ENCODE measurements at regions not wholly inside any gene's neighbourhood (a gene's known extent, or its start where the extent isn't known, plus 50 kb on each side); places are given as distances from the start of the nearest gene placed in this dataset.

- no peaks in the 10 kb centered on the region for H3K9me3 ChIP-seq (ENCODE audit: low read length)
- CTCF ChIA-PET (ENCODE audit: low intra/inter-chr PET ratio, low total read pairs) = no interaction called here
- intact Hi-C loops (cut with micrococcal nuclease; ENCODE audit: unreplicated experiment) = no loop called here
- TF ChIP-seq SETDB1 (CRISPR knock-in tag; IDR thresholded peaks at IDR 0.05; ENCODE audit: borderline replicate concordance) (no peak), ZNF430 (CRISPR knock-in tag; IDR thresholded peaks at IDR 0.05) (no peak), ZMAT3 (CRISPR knock-in tag; conservative IDR thresholded peaks at IDR 0.05) (no peak), MTERF4 (CRISPR knock-in tag; IDR thresholded peaks at IDR 0.05) (no peak), HMGXB3 (CRISPR knock-in tag; IDR thresholded peaks at IDR 0.05; ENCODE audit: borderline replicate concordance) (no peak), ZNF280B (CRISPR knock-in tag; IDR thresholded peaks at IDR 0.05; ENCODE audit: borderline replicate concordance) (no peak), NFE2L1 (CRISPR knock-in tag; IDR thresholded peaks at IDR 0.05; ENCODE audit: borderline replicate concordance) (no peak)
- no peak overlapping the region for H3K27ac ChIP-seq (ENCODE audit: extremely low read length, insufficient read depth, low read length)
- ATAC-seq = no peak
- no peak overlapping the region for H2AFZ ChIP-seq (ENCODE audit: low read length)
- no peak for FAIRE-seq
- no peaks in the 10 kb centered on the region for H3K4me1 ChIP-seq (ENCODE audit: insufficient read depth, low read length)
- in situ Hi-C loops (cut with HindIII; ENCODE audit: extremely low pct_ligation_motif_present, low pct_unique_long_range_greater_than_20kb) = no loop called here
- no peaks in the 10 kb centered on the region for H4K20me1 ChIP-seq (ENCODE audit: insufficient read depth, low read length)
- H3K4me2 ChIP-seq (ENCODE audit: low read depth, low read length) = no peak overlapping the region
- H3K4me3 ChIP-seq (replicated peaks in 1 of 3; ENCODE audit: insufficient read depth in 1 of 3, low read depth in 2 of 3, low read length in 3 of 3) = no peak overlapping the region
- no peaks in the 10 kb centered on the region for H3K79me2 ChIP-seq (ENCODE audit: insufficient read depth, low read length)
- no TSS peak for BruUV-seq (replicated peaks)
- POLR2A ChIA-PET = no interaction called here
- WGBS (ENCODE audit: low lambda C conversion rate) = 6% methylated on average over 7 of the region's 7 CpGs
- no peaks in the 10 kb centered on the region for H3K27me3 ChIP-seq (ENCODE audit: control insufficient read depth in 1 of 2, insufficient read depth in 2 of 2, low read length in 2 of 2)
- no peak overlapping the region for H3K9ac ChIP-seq (ENCODE audit: insufficient read depth, low read depth, low read length)
- no peaks in the 10 kb centered on the region for H3K36me3 ChIP-seq (replicated peaks in 1 of 2; ENCODE audit: control insufficient read depth in 1 of 2, insufficient read depth in 2 of 2, low read length in 2 of 2)
- no peak for DNase-seq (ENCODE audit: low spot score)
These were observed 329.3 kb downstream of the TBL1XR1 start for GRCh38 chr3:176867681-176868663.
